ENCODE measurements at regions not wholly inside any gene's neighbourhood (a gene's known extent, or its start where the extent isn't known, plus 50 kb on each side); places are given as distances from the start of the nearest gene placed in this dataset.

GRCh38 chr4:20049889-20050288 is 201.8 kb upstream of the SLIT2 start:
- no peaks in the 10 kb centered on the region for H3K27me3 ChIP-seq (ENCODE audit: insufficient read depth, low read length)
- H3K36me3 ChIP-seq (ENCODE audit: insufficient read depth, low read length) = no peaks in the 10 kb centered on the region
- H3K4me3 ChIP-seq (ENCODE audit: low read depth, low read length) = no peak overlapping the region
- H3K4me1 ChIP-seq (ENCODE audit: control insufficient read depth, insufficient read depth, low read length, unreplicated experiment) = no peaks in the 10 kb centered on the region
- no peak overlapping the region for H2AFZ ChIP-seq (ENCODE audit: low read length, unreplicated experiment)
- H3K79me2 ChIP-seq (ENCODE audit: control insufficient read depth, insufficient read depth, low read length, unreplicated experiment) = no peaks in the 10 kb centered on the region
- H3K27ac ChIP-seq (ENCODE audit: low read depth, low read length) = no peak overlapping the region

- no peaks in the 10 kb centered on the region for H3K79me2 ChIP-seq (ENCODE audit: control insufficient read depth, insufficient read depth, low read length, unreplicated experiment)
- H3K4me3 ChIP-seq (ENCODE audit: low read depth, low read length) = no peak overlapping the region
- H3K27me3 ChIP-seq (ENCODE audit: insufficient read depth, low read length) = no peaks in the 10 kb centered on the region
- no peak overlapping the region for H2AFZ ChIP-seq (ENCODE audit: low read length, unreplicated experiment)
- no peaks in the 10 kb centered on the region for H3K4me1 ChIP-seq (ENCODE audit: control insufficient read depth, insufficient read depth, low read length, unreplicated experiment)
- no peaks in the 10 kb centered on the region for H3K36me3 ChIP-seq (ENCODE audit: insufficient read depth, low read length)
- H3K27ac ChIP-seq (ENCODE audit: low read depth, low read length) = no peak overlapping the region
Observed at GRCh38 chr4:20046931-20047677, 204.6 kb upstream of the SLIT2 start.

GRCh38 chr4:20046179-20046578 is 205.5 kb upstream of the SLIT2 start:
- no peak overlapping the region for H3K27ac ChIP-seq (ENCODE audit: low read depth, low read length)

GRCh38 chr4:20044966-20045365 is 206.7 kb upstream of the SLIT2 start:
- Histone ChIP-seq H2AFZ (ENCODE audit: low read length, unreplicated experiment) (no peak overlapping the region), H3K4me3 (ENCODE audit: low read depth, low read length) (no peak overlapping the region), H3K36me3 (ENCODE audit: insufficient read depth, low read length) (no peaks in the 10 kb centered on the region), H3K79me2 (ENCODE audit: control insufficient read depth, insufficient read depth, low read length, unreplicated experiment) (no peaks in the 10 kb centered on the region), H3K27ac (ENCODE audit: low read depth, low read length) (no peak overlapping the region), H3K27me3 (ENCODE audit: insufficient read depth, low read length) (no peaks in the 10 kb centered on the region), H3K4me1 (ENCODE audit: control insufficient read depth, insufficient read depth, low read length, unreplicated experiment) (no peaks in the 10 kb centered on the region)

More at GRCh38 chr4:20046179-20046578, 205.5 kb upstream of the SLIT2 start:
- no peaks in the 10 kb centered on the region for H3K4me1 ChIP-seq (ENCODE audit: control insufficient read depth, insufficient read depth, low read length, unreplicated experiment)
- no peaks in the 10 kb centered on the region for H3K36me3 ChIP-seq (ENCODE audit: insufficient read depth, low read length)
- no peaks in the 10 kb centered on the region for H3K79me2 ChIP-seq (ENCODE audit: control insufficient read depth, insufficient read depth, low read length, unreplicated experiment)
- no peaks in the 10 kb centered on the region for H3K27me3 ChIP-seq (ENCODE audit: insufficient read depth, low read length)
- H3K4me3 ChIP-seq (ENCODE audit: low read depth, low read length) = no peak overlapping the region
- H2AFZ ChIP-seq (ENCODE audit: low read length, unreplicated experiment) = no peak overlapping the region

GRCh38 chr4:20044502-20044911 is 207.2 kb upstream of the SLIT2 start:
- no peak overlapping the region for H3K4me3 ChIP-seq (ENCODE audit: low read depth, low read length)
- H3K79me2 ChIP-seq (ENCODE audit: control insufficient read depth, insufficient read depth, low read length, unreplicated experiment) = no peaks in the 10 kb centered on the region
- H3K27me3 ChIP-seq (ENCODE audit: insufficient read depth, low read length) = no peaks in the 10 kb centered on the region
- H3K4me1 ChIP-seq (ENCODE audit: control insufficient read depth, insufficient read depth, low read length, unreplicated experiment) = no peaks in the 10 kb centered on the region
- H3K36me3 ChIP-seq (ENCODE audit: insufficient read depth, low read length) = no peaks in the 10 kb centered on the region
- no peak overlapping the region for H2AFZ ChIP-seq (ENCODE audit: low read length, unreplicated experiment)
- no peak overlapping the region for H3K27ac ChIP-seq (ENCODE audit: low read depth, low read length)

GRCh38 chr4:20043991-20044390 is 207.7 kb upstream of the SLIT2 start:
- Histone ChIP-seq H3K4me3 (ENCODE audit: low read depth, low read length) (no peak overlapping the region), H3K27ac (ENCODE audit: low read depth, low read length) (no peak overlapping the region), H3K79me2 (ENCODE audit: control insufficient read depth, insufficient read depth, low read length, unreplicated experiment) (no peaks in the 10 kb centered on the region), H2AFZ (ENCODE audit: low read length, unreplicated experiment) (no peak overlapping the region), H3K4me1 (ENCODE audit: control insufficient read depth, insufficient read depth, low read length, unreplicated experiment) (no peaks in the 10 kb centered on the region), H3K27me3 (ENCODE audit: insufficient read depth, low read length) (no peaks in the 10 kb centered on the region), H3K36me3 (ENCODE audit: insufficient read depth, low read length) (no peaks in the 10 kb centered on the region)

- H3K27me3 ChIP-seq (ENCODE audit: insufficient read depth, low read length) = no peaks in the 10 kb centered on the region
- H3K4me1 ChIP-seq (ENCODE audit: control insufficient read depth, insufficient read depth, low read length, unreplicated experiment) = no peaks in the 10 kb centered on the region
- no peaks in the 10 kb centered on the region for H3K36me3 ChIP-seq (ENCODE audit: insufficient read depth, low read length)
- H3K4me3 ChIP-seq (ENCODE audit: low read depth, low read length) = no peak overlapping the region
- H3K27ac ChIP-seq (ENCODE audit: low read depth, low read length) = no peak overlapping the region
- H2AFZ ChIP-seq (ENCODE audit: low read length, unreplicated experiment) = no peak overlapping the region
- H3K79me2 ChIP-seq (ENCODE audit: control insufficient read depth, insufficient read depth, low read length, unreplicated experiment) = no peaks in the 10 kb centered on the region
Observed at GRCh38 chr4:20042769-20043168, 208.9 kb upstream of the SLIT2 start.

GRCh38 chr4:20041839-20042407 is 209.8 kb upstream of the SLIT2 start:
- Histone ChIP-seq H3K27me3 (ENCODE audit: insufficient read depth, low read length) (no peaks in the 10 kb centered on the region), H3K36me3 (ENCODE audit: insufficient read depth, low read length) (no peaks in the 10 kb centered on the region), H3K27ac (ENCODE audit: low read depth, low read length) (no peak overlapping the region), H3K79me2 (ENCODE audit: control insufficient read depth, insufficient read depth, low read length, unreplicated experiment) (no peaks in the 10 kb centered on the region), H2AFZ (ENCODE audit: low read length, unreplicated experiment) (no peak overlapping the region), H3K4me1 (ENCODE audit: control insufficient read depth, insufficient read depth, low read length, unreplicated experiment) (no peaks in the 10 kb centered on the region), H3K4me3 (ENCODE audit: low read depth, low read length) (no peak overlapping the region)

- Histone ChIP-seq H3K79me2 (ENCODE audit: control insufficient read depth, insufficient read depth, low read length, unreplicated experiment) (no peaks in the 10 kb centered on the region), H3K27me3 (ENCODE audit: insufficient read depth, low read length) (no peaks in the 10 kb centered on the region), H3K4me1 (ENCODE audit: control insufficient read depth, insufficient read depth, low read length, unreplicated experiment) (peaks cover 5% of the 10 kb centered on the region), H3K4me3 (ENCODE audit: low read depth, low read length) (peak overlapping the region; percentile 73), H3K36me3 (ENCODE audit: insufficient read depth, low read length) (no peaks in the 10 kb centered on the region), H3K27ac (ENCODE audit: low read depth, low read length) (no peak overlapping the region), H2AFZ (ENCODE audit: low read length, unreplicated experiment) (peak overlapping the region; percentile 98)
Observed at GRCh38 chr4:20037745-20038144, 214.0 kb upstream of the SLIT2 start.

- Histone ChIP-seq H3K79me2 (ENCODE audit: control insufficient read depth, insufficient read depth, low read length, unreplicated experiment) (no peaks in the 10 kb centered on the region), H3K27me3 (ENCODE audit: insufficient read depth, low read length) (no peaks in the 10 kb centered on the region), H3K36me3 (ENCODE audit: insufficient read depth, low read length) (no peaks in the 10 kb centered on the region), H3K4me3 (ENCODE audit: low read depth, low read length) (no peak overlapping the region), H2AFZ (ENCODE audit: low read length, unreplicated experiment) (no peak overlapping the region), H3K27ac (ENCODE audit: low read depth, low read length) (no peak overlapping the region), H3K4me1 (ENCODE audit: control insufficient read depth, insufficient read depth, low read length, unreplicated experiment) (peaks cover 16% of the 10 kb centered on the region)
Observed at GRCh38 chr4:20030108-20030507, 221.6 kb upstream of the SLIT2 start.

- Histone ChIP-seq H3K27ac (ENCODE audit: low read depth, low read length) (peak overlapping the region; percentile 39), H3K36me3 (ENCODE audit: insufficient read depth, low read length) (no peaks in the 10 kb centered on the region), H3K4me3 (ENCODE audit: low read depth, low read length) (0 out of 2 replicates have a peak overlapping the region, but pooled peaks have one; percentile 4), H3K27me3 (ENCODE audit: insufficient read depth, low read length) (no peaks in the 10 kb centered on the region), H3K79me2 (ENCODE audit: control insufficient read depth, insufficient read depth, low read length, unreplicated experiment) (no peaks in the 10 kb centered on the region), H2AFZ (ENCODE audit: low read length, unreplicated experiment) (peak overlapping the region; percentile 89), H3K4me1 (ENCODE audit: control insufficient read depth, insufficient read depth, low read length, unreplicated experiment) (peaks cover 16% of the 10 kb centered on the region)
Observed at GRCh38 chr4:20028645-20029044, 223.1 kb upstream of the SLIT2 start.

Measured in ACC112 (cell line).